Smooth muscle cell (in vitro differentiated cells): ENCODE measurements at regions not wholly inside any gene's neighbourhood (a gene's known extent, or its start where the extent isn't known, plus 50 kb on each side); places are given as distances from the start of the nearest gene placed in this dataset.

ENCODE experiments used
- DNase-seq: peaks from one replicate; lab custom pipeline; 2025; ENCODE audit not compliant: unreplicated experiment; lab: John Stamatoyannopoulos, UW
- H2AFZ ChIP-seq: fragments of 200-600 bp; sonication (generic); 2 replicates; pipeline ENCODE4 v1.6.0; 2016; ENCODE audit warnings: antibody characterized with exemption, low read depth, mild to moderate bottlenecking
- H3F3A ChIP-seq: fragments of 200-600 bp; sonication (generic); 2 replicates; pipeline ENCODE4 v1.6.0; 2017; ENCODE audit warnings: antibody characterized with exemption, low read depth
- H3K27ac ChIP-seq: fragments of 200-600 bp; sonication (generic); 2 replicates; pipeline ENCODE4 v1.5.1; 2016; ENCODE audit warnings: low read depth, mild to moderate bottlenecking
- H3K27me3 ChIP-seq: fragments of 200-600 bp; sonication (generic); 2 replicates; pipeline ENCODE4 v1.6.1; 2016; ENCODE audit warnings: low read depth, mild to moderate bottlenecking
- H3K36me3 ChIP-seq: fragments of 200-600 bp; sonication (generic); 2 replicates; pipeline ENCODE4 v1.5.1; 2016; ENCODE audit warnings: low read depth
- H3K4me1 ChIP-seq: fragments of 200-600 bp; sonication (generic); 2 replicates; pipeline ENCODE4 v1.5.1; 2016; ENCODE audit warnings: low read depth
- H3K4me2 ChIP-seq: fragments of 200-600 bp; sonication (generic); 2 replicates; pipeline ENCODE4 v1.6.0; 2016; ENCODE audit warnings: mild to moderate bottlenecking
- H3K4me3 ChIP-seq: fragments of 200-600 bp; sonication (generic); 2 replicates; pipeline ENCODE4 v1.5.1; 2016; ENCODE audit warnings: mild to moderate bottlenecking
- H3K79me2 ChIP-seq: fragments of 200-600 bp; sonication (generic); 2 replicates; pipeline ENCODE4 v1.6.0; 2016; ENCODE audit warnings: low read depth, mild to moderate bottlenecking
- H3K9ac ChIP-seq: fragments of 200-600 bp; sonication (generic); 2 replicates; pipeline ENCODE4 v1.6.0; 2016; ENCODE audit warnings: low read depth
- H3K9me3 ChIP-seq: fragments of 200-600 bp; sonication (generic); replicated peaks from 2 replicates; pipeline ENCODE4 v1.5.1; 2016; ENCODE audit warnings: low read depth
- H4K20me1 ChIP-seq: fragments of 200-600 bp; sonication (generic); 2 replicates; pipeline ENCODE4 v1.6.0; 2016; ENCODE audit warnings: low read depth
- WGBS: methylation state at CpG from one replicate; pipeline ENCODE4 v1.1.7; 2016; ENCODE audit warnings: low lambda C conversion rate; 5-methylcytosine and 5-hydroxymethylcytosine counted together
- TF ChIP-seq, protein P1 (sequence below): fragments of 200-600 bp; sonication (generic); IDR thresholded peaks from 2 replicates; pipeline ENCODE4 v1.5.1; 2017; ENCODE audit warnings: borderline replicate concordance, mild to moderate bottlenecking, antibody characterized with exemption; ENCODE audit not compliant: insufficient read depth, poor library complexity, severe bottlenecking

DNA sequence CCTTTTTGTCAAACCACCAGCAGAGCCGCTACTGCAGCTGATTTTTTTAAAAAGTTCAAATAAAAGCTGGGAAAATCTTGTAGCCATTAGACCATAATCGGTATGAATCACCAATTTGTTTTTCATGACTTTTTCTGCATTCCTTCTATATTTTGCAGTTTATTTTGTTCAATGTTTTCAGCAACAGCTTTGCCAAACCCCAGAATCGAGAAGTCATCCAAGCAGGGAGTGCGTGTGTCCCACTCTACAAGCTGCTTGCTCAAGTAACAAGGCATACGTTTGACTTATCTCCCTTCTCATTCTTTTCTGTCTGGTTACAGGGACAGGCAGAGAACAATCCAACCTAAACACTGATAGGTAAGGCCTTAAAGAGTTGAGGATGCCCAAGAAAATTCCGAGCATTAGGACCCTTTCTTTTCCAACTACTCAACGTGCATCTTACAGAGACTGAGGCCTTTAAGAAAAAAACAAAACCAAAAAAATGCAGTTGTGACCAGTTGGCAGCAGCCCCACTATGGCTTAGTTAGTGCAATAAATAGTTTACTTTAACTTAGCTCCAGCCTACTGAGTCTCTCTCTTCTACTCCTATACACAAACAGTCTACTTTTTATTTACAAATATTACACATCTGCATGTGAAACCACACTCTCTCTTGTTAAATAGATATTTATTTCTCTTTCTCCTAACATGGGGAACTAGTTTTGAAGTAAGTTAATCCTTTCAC lies 134.7 kb upstream of the SLIT3 start:
- no peaks in the 10 kb centered on the region for H4K20me1 ChIP-seq
- no peak for DNase-seq
- 67% methylated on average over 7 of the region's 7 CpGs for WGBS
- no peak overlapping the region for H3K9ac ChIP-seq
- H3K27ac ChIP-seq: peak overlapping the region; percentile 94
- no peaks in the 10 kb centered on the region for H3K27me3 ChIP-seq
- peaks cover 9% of the 10 kb centered on the region for H3F3A ChIP-seq
- H3K4me3 ChIP-seq: no peak overlapping the region
- H3K9me3 ChIP-seq: no peaks in the 10 kb centered on the region
- peaks cover 27% of the 10 kb centered on the region for H3K4me1 ChIP-seq
- TF ChIP-seq, protein P1, sequence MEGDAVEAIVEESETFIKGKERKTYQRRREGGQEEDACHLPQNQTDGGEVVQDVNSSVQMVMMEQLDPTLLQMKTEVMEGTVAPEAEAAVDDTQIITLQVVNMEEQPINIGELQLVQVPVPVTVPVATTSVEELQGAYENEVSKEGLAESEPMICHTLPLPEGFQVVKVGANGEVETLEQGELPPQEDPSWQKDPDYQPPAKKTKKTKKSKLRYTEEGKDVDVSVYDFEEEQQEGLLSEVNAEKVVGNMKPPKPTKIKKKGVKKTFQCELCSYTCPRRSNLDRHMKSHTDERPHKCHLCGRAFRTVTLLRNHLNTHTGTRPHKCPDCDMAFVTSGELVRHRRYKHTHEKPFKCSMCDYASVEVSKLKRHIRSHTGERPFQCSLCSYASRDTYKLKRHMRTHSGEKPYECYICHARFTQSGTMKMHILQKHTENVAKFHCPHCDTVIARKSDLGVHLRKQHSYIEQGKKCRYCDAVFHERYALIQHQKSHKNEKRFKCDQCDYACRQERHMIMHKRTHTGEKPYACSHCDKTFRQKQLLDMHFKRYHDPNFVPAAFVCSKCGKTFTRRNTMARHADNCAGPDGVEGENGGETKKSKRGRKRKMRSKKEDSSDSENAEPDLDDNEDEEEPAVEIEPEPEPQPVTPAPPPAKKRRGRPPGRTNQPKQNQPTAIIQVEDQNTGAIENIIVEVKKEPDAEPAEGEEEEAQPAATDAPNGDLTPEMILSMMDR: no peak
- no peaks in the 10 kb centered on the region for H3K79me2 ChIP-seq
- H3K36me3 ChIP-seq: no peaks in the 10 kb centered on the region
- peak overlapping the region; percentile 61 for H3K4me2 ChIP-seq
- peak overlapping the region; percentile 22 for H2AFZ ChIP-seq

DNA sequence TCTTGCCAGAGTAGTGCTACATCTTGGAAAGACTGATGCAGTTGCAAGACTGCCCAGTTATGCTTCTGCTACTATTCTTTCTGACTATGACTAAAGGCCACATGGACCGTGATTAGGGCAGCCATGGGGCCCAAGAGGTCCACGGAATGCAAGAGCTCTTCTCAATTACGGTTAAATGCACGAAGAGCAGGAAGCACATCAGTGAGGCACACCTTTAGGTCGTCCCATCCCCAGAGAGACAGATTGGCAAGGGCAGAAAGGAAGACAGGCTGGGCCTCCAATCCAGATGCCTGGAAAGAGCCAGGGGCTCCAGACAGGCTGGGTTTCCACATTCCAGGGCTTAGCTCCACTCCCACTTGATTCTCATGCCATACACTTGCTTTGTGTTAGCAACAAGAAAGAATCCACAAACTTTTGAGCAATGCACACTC lies 132.3 kb upstream of the SLIT3 start:
- Histone ChIP-seq H3K27me3 (no peaks in the 10 kb centered on the region), H2AFZ (no peak overlapping the region), H3K4me1 (peaks cover 27% of the 10 kb centered on the region), H3K9me3 (no peaks in the 10 kb centered on the region), H3K36me3 (no peaks in the 10 kb centered on the region), H3K27ac (peak overlapping the region; percentile 94), H3F3A (peaks cover 18% of the 10 kb centered on the region), H3K4me2 (peak overlapping the region; percentile 64), H3K9ac (peak overlapping the region; percentile 86), H3K79me2 (no peaks in the 10 kb centered on the region), H4K20me1 (no peaks in the 10 kb centered on the region), H3K4me3 (no peak overlapping the region)
- WGBS: 36% methylated on average over 5 of the region's 5 CpGs
- TF ChIP-seq, protein P1: no peak
- no peak for DNase-seq

DNA sequence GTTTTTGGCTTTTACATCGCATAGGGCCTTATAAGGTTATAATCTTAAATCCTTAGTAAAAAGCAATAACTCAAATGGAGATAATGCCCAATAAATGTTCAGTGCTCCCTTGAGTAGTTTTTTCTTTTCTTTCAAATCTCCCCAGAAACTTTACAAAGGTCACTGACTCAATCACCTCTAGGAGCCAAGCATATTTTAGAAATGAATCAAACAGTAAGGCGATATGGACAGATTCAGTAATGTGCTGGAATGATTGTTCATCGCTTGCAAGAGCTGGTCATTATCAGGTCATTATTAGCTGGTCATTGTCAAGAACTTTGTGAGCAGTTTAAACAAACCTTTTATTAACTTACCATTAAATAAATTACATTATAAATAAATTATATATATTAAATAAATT lies 130.4 kb upstream of the SLIT3 start:
- peak overlapping the region; percentile 77 for H3K27ac ChIP-seq
- DNase-seq: no peak
- no peak overlapping the region for H3K4me3 ChIP-seq
- TF ChIP-seq, protein P1: no peak
- no peak overlapping the region for H3K9ac ChIP-seq
- H4K20me1 ChIP-seq: no peaks in the 10 kb centered on the region
- peaks cover 18% of the 10 kb centered on the region for H3F3A ChIP-seq
- no peaks in the 10 kb centered on the region for H3K79me2 ChIP-seq
- H2AFZ ChIP-seq: no peak overlapping the region
- H3K36me3 ChIP-seq: no peaks in the 10 kb centered on the region
- H3K27me3 ChIP-seq: no peaks in the 10 kb centered on the region
- no peaks in the 10 kb centered on the region for H3K9me3 ChIP-seq
- peaks cover 22% of the 10 kb centered on the region for H3K4me1 ChIP-seq
- WGBS: 61% methylated on average over 3 of the region's 3 CpGs
- H3K4me2 ChIP-seq: peak overlapping the region; percentile 8

DNA sequence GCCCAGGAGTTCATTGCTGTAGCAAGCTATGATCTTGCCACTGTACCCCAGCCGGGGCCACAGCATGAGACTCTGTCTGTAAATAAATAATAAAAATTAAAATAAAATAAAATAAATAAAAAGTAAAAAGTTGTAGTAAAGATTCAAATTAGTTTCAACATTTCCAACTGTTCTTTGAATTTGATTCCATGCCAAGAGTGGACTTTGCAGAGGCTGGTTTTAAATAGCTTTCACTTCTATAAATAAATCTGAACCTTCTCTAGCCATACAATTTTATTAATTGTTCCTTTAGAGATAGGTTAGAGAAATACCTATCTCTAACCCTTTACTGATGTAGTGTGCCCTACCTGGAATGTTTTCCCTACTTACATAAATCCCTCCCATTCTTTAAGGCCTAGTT lies 129.7 kb upstream of the SLIT3 start:
- H3K27ac ChIP-seq: peak overlapping the region; percentile 77
- TF ChIP-seq, protein P1: no peak
- no peaks in the 10 kb centered on the region for H3K36me3 ChIP-seq
- H3K9ac ChIP-seq: no peak overlapping the region
- H3K27me3 ChIP-seq: no peaks in the 10 kb centered on the region
- DNase-seq: no peak
- H3K4me2 ChIP-seq: peak overlapping the region; percentile 8
- H3K4me3 ChIP-seq: no peak overlapping the region
- H3F3A ChIP-seq: peaks cover 18% of the 10 kb centered on the region
- H3K9me3 ChIP-seq: no peaks in the 10 kb centered on the region
- H2AFZ ChIP-seq: no peak overlapping the region
- H4K20me1 ChIP-seq: no peaks in the 10 kb centered on the region
- WGBS: 100% methylated on average over 1 of the region's 1 CpG
- H3K4me1 ChIP-seq: peaks cover 16% of the 10 kb centered on the region
- no peaks in the 10 kb centered on the region for H3K79me2 ChIP-seq
